K562 (cell line): ENCODE measurements at regions not wholly inside any gene's neighbourhood (a gene's known extent, or its start where the extent isn't known, plus 50 kb on each side); places are given as distances from the start of the nearest gene placed in this dataset.

Experiments
- ATF1 ChIP-seq, 2 experiments: fragments of 450-650 bp in 1 of 2; IDR thresholded peaks; 2 replicates each; pipeline ENCODE4 v1.6.1; 2016; ENCODE audit warnings: missing compliant biosample characterization in 1 of 2, missing genetic modification characterization in 1 of 2
- CC2D1A ChIP-seq: fragments of 450-650 bp; IDR thresholded peaks from 2 replicates; pipeline ENCODE4 v1.6.1; 2017; ENCODE audit warnings: mild to moderate bottlenecking
- EZH2 ChIP-seq: IDR thresholded peaks from 2 replicates; pipeline ENCODE4 v1.6.1; 2012; ENCODE audit warnings: low read depth, mild to moderate bottlenecking, inconsistent platforms, low read length, borderline replicate concordance
- GATAD2B ChIP-seq: fragments of 450-650 bp; IDR thresholded peaks from 2 replicates; pipeline ENCODE4 v1.6.1; 2017; ENCODE audit warnings: mild to moderate bottlenecking, borderline replicate concordance
- HCFC1 ChIP-seq: IDR thresholded peaks from 2 replicates; pipeline ENCODE4 v1.6.1; 2012; ENCODE audit warnings: low read depth, low read length, improper control_type of control experiment
- ZNF778 ChIP-seq: fragments of 450-650 bp; formaldehyde crosslinking; IDR thresholded peaks from 2 replicates; pipeline ENCODE4 v1.4.0; 2020; ENCODE audit warnings: mild to moderate bottlenecking, moderate library complexity
- TF ChIP-seq, protein P1 (sequence below): fragments of 450-650 bp; conservative IDR thresholded peaks from 2 replicates; pipeline ENCODE4 v1.6.1; 2016; ENCODE audit warnings: missing genetic modification characterization, low read depth, mild to moderate bottlenecking, missing compliant biosample characterization, moderate library complexity
- TF ChIP-seq, protein P2 (sequence below): sonication (generic); formaldehyde crosslinking; IDR thresholded peaks from 2 replicates; pipeline ENCODE4 v1.8.1; 2023; ENCODE audit warnings: missing genetic modification reagents, mild to moderate bottlenecking, borderline replicate concordance
- TF ChIP-seq, protein P3 (sequence below): fragments of 250-450 bp; sonication (Bioruptor Pico); IDR thresholded peaks from 2 replicates; pipeline ENCODE4 v1.4.0; 2020; ENCODE audit warnings: mild to moderate bottlenecking

DNA sequence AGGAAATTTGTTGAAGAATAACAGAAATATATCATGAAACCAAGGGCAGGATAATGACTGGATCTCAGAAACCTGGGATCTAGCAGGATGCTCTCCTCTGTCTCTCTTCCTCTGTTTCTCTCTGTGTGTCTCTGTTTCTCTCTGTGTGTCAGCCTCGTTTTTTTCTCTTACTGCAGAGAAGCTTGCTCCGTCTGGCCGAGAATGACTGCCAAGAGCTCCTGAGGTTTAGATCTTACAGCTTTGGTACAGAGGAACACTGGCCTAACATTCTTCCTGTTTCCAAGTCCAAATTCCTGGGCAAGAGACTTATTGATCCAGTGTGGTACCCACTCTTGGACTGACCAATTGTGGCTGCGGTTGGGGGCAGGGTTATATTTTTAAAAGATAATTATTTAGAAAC lies 564.0 kb downstream of the XPNPEP1 start:
- TF ChIP-seq EZH2 (no peak), ATF1 (CRISPR knock-in tag; IDR thresholded peaks at IDR 0.05) (no peak), ATF1 (tag; IDR thresholded peaks at IDR 0.05) (no peak), HCFC1 (no peak), GATAD2B (no peak), CC2D1A (no peak), ZNF778 (no peak)
- TF ChIP-seq, protein P1, sequence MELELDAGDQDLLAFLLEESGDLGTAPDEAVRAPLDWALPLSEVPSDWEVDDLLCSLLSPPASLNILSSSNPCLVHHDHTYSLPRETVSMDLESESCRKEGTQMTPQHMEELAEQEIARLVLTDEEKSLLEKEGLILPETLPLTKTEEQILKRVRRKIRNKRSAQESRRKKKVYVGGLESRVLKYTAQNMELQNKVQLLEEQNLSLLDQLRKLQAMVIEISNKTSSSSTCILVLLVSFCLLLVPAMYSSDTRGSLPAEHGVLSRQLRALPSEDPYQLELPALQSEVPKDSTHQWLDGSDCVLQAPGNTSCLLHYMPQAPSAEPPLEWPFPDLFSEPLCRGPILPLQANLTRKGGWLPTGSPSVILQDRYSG (tag) = no peak
- TF ChIP-seq, protein P2, sequence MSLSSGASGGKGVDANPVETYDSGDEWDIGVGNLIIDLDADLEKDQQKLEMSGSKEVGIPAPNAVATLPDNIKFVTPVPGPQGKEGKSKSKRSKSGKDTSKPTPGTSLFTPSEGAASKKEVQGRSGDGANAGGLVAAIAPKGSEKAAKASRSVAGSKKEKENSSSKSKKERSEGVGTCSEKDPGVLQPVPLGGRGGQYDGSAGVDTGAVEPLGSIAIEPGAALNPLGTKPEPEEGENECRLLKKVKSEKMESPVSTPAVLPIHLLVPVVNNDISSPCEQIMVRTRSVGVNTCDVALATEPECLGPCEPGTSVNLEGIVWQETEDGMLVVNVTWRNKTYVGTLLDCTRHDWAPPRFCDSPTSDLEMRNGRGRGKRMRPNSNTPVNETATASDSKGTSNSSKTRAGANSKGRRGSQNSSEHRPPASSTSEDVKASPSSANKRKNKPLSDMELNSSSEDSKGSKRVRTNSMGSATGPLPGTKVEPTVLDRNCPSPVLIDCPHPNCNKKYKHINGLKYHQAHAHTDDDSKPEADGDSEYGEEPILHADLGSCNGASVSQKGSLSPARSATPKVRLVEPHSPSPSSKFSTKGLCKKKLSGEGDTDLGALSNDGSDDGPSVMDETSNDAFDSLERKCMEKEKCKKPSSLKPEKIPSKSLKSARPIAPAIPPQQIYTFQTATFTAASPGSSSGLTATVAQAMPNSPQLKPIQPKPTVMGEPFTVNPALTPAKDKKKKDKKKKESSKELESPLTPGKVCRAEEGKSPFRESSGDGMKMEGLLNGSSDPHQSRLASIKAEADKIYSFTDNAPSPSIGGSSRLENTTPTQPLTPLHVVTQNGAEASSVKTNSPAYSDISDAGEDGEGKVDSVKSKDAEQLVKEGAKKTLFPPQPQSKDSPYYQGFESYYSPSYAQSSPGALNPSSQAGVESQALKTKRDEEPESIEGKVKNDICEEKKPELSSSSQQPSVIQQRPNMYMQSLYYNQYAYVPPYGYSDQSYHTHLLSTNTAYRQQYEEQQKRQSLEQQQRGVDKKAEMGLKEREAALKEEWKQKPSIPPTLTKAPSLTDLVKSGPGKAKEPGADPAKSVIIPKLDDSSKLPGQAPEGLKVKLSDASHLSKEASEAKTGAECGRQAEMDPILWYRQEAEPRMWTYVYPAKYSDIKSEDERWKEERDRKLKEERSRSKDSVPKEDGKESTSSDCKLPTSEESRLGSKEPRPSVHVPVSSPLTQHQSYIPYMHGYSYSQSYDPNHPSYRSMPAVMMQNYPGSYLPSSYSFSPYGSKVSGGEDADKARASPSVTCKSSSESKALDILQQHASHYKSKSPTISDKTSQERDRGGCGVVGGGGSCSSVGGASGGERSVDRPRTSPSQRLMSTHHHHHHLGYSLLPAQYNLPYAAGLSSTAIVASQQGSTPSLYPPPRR (CRISPR knock-in tag) = no peak
- TF ChIP-seq, protein P3, sequence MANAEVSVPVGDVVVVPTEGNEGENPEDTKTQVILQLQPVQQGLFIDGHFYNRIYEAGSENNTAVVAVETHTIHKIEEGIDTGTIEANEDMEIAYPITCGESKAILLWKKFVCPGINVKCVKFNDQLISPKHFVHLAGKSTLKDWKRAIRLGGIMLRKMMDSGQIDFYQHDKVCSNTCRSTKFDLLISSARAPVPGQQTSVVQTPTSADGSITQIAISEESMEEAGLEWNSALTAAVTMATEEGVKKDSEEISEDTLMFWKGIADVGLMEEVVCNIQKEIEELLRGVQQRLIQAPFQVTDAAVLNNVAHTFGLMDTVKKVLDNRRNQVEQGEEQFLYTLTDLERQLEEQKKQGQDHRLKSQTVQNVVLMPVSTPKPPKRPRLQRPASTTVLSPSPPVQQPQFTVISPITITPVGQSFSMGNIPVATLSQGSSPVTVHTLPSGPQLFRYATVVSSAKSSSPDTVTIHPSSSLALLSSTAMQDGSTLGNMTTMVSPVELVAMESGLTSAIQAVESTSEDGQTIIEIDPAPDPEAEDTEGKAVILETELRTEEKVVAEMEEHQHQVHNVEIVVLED (CRISPR knock-in tag) = no peak
